ENCODE measurements at regions not wholly inside any gene's neighbourhood (a gene's known extent, or its start where the extent isn't known, plus 50 kb on each side); places are given as distances from the start of the nearest gene placed in this dataset.
"Not testable (repeated sequence)": the region's sequence is repeated elsewhere in the genome, so short reads cannot be mapped to it uniquely, and the experiment has no call there.

- DNase-seq, result no peak
Measured at GRCh38 chr10:131563411-131563810, 251.9 kb upstream of the TCERG1L start.

- DNase-seq, result no peak
Measured at GRCh38 chr10:131567279-131568162, 256.0 kb upstream of the TCERG1L start.

DNA sequence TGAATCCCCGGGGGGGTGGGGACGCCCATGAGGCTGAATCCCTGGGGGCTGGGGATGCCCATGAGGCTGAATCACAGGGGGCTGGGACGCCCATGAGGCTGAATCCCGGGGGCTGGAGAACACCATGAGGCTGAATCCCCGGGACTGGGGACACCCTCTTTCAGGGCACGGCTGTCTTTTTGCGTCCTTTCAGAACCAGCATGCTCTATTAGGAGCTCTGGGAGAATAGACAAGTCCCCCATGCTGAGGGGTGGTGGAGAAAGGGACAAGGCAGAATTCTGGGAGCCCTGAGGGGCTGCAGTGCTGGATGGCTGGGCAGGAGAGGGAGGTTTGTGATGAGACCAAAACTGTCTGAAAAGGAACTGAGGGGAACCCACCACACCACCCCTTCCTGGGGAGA is 257.3 kb upstream of the TCERG1L start:
- no peak for DNase-seq

DNA sequence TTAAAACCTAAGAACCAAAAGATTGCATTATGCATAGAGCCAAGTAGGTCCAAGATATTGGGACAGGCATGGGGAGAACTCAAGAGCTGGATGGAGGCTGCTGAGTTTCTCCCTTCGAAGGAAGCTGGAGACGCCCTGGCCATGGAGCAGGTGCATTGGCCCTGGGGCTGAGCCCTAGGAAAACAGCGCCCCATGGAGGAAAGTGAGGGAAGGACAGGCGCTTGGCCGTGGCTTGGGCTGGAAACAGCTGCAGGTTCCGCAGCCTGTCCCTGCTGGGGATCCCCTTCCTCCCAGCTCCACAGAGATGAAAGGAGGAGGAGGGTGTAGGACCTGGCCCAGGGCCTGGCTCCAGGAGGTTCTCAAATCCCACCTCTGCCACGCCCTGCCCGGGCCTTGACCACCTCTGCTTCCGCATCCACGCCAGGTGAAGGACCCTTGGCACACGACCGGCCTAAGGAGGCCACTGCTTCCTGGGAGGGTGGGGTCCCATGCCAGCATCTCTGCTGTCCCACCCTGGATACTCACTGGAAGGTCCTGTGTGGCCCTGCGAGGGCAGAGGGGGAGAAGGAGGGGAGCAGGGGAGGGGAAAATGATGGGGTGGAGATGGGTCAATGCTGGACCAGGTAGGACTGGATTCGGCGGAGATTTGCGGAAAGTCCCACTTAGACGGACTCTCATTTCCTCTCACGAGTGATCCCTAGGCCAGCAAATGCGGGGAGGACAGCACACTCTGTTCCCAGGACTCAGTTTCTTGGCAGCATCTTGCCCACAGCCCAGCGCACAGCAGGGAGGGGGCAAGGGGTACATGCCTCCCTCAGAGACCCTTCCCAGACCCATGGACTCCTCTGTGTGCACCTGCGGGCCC is 258.6 kb upstream of the TCERG1L start:
- no peak for DNase-seq

- DNase-seq, result no peak
Measured at GRCh38 chr10:131570716-131571307, 259.3 kb upstream of the TCERG1L start.

DNA sequence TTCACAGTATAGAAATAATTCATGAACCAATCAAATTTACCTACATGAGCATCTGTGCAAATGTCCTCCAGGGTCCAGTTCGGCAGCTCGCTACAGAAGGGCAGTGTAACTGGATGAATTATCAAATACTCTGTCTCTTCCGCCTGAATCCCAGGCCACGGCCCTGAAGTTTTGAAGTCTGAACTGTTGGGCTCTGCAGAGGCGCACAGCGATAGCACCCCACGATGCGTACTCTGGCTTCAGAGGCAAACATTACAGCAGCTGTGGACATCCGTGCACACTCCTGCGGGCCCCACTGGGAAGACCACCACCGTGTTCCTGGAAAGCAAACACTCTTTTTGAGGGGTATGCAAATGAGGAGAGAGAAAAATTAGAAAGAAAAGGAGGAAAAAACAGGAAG is 259.8 kb upstream of the TCERG1L start:
- no peak for DNase-seq

DNA sequence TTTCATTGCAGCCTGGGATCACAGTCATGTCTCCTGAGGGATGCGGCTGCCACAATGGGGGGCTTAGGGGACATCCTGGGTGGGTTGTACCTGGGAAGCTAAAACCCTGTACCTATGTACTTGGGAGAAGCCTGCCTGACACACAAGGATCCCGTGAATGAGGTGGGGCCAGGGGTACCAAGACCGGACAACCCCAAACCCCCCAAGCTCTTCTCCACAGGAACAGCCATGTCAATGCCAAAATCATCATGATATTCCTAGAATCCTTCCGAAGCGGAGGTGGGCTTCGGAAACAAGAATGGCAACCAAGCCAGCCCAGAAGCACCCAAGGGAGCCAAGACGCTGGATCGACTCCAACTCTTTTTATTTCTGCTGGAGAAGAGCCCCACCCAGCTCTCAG is 260.3 kb upstream of the TCERG1L start:
- DNase-seq, result no peak

DNA sequence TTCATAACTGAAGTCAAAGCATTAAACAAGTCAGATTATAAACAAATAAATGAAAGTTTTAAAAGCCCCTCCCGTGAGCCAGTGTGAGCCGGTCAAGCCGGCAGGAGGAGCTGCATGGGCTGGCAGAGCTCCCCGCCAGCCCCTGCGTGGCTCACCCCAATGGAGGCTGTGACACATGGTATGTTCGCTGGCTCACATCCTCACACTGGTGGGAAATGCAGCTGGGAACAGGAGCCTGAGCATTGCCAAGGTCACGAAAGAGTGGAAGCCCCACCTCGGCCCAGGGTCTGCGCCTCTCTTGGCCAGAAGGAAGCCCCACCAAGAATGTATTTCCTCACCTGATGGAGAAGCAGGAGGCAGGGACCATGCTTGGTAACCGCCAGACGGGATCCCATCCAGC is 261.7 kb upstream of the TCERG1L start:
- no peak for DNase-seq

DNA sequence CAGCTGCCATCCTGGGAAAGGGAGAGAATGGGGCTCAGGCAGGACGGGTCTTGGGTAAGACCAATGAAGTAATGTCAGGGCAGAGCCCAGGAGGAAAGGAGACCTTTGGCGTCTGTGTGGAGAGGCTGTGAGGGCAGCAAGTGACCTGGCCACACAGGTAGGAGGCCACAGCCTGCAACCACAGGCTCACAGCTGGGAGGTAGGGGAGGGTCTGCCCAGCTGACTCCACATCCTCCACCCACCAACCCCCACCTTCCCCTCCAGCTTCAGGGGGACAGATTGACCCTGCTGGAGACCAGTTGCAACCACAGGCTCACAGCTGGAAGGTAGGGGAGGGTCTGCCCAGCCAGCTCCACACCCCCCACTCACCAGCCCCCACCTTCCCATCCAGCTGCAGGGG is 262.2 kb upstream of the TCERG1L start:
- DNase-seq, result no peak

DNA sequence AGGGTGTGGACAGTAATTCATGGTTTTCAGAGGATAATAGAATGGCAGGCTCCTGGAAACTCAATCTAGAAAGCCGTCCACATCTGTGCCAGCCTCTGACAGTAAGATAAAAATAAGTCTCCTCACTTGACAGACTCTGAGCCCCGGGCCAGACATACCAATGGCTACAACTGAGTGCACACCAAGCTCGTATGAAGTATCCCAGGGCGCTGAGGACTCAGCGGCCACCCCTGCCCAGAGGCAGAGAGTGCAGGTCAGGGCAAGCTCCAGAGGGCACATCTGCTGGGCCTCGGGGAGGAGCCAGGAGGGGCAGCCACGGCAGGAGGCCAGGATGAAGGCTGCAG is 262.8 kb upstream of the TCERG1L start:
- no peak for DNase-seq

GRCh38 chr10:131574707-131575430 is 263.3 kb upstream of the TCERG1L start:
- no peak for DNase-seq

DNA sequence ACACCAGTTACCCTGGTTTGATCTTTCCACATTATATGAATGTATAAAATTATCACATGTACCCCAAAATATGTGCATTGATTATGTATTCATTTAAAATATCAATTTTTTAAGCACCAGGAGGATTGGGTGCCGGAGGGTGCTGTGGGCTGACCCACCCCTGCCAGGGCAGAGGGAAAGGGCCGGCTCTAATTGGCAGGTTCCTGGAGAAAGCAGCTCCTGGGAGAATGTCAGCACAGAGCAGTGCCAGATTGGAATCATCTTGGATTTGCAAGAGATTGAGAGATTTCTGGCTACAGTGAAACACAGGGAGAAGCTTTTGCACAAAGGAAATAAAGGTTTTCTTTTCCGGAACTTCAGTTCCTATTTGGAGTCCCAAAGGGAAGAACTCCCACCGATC is 264.4 kb upstream of the TCERG1L start:
- DNase-seq, result no peak

DNA sequence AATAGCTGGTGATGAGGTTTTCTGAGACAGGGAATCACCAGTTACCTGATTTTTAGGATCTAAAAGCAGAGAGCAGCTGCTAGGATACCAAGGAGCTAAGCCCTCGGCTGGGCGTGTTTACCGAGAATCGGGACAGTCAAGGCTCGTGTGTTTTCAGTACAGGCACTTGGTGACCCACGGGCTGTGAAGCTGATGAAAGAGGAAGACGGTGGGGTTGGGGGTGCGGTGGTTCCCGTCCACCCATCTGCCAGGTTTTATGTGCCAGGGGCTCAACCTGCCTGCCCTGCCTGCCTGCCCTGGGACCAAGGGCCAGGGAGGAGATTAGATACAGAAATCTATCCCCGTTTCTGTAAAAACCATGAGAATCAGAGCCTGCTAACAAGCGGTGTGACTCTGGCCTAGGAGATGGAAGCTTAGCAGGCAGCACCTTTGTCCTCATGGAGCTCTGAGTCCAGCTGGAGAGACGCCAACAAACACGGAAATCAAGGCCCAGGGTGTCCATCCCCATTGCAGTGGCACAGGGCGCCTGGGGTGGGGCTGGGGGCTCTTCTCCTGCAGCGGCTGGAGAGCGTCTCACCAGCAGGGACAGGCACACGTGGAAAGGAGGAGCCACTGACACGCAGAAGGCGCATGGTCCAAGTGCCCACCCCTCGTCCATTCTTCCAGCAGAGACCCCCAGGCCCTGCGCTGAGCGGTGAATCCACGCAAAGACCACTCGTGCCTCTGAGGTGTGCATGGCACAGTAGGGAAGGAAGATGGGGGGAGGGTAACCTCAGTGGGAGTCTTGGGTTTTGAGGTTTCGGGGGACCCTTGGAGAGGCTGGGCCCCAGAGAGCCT is 265.0 kb upstream of the TCERG1L start:
- DNase-seq, result no peak

DNA sequence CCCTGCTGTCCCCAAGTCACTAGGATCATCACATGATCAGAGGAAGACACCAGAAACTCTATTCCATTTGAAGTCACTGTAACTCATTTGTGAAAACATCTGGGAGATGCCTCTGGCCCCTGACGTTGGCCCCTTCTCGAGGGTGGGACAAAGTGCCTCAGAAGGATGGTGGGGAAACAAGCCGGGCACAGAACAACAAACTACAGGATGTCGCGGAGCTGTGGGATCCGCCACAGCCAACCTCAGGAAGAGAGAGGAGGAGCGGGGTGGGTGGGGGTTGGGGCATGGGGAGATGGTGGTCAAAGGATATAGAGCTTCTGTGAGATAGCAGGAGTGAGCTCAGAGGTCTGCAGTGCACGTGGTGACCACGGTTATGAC is 265.6 kb upstream of the TCERG1L start:
- no peak for DNase-seq

- DNase-seq, result no peak
Measured at GRCh38 chr10:131577786-131578471, 266.4 kb upstream of the TCERG1L start.

GRCh38 chr10:131578472-131578970 is 267.0 kb upstream of the TCERG1L start:
- DNase-seq, result no peak

- DNase-seq, result no peak
Measured at GRCh38 chr10:131579251-131580071, 267.9 kb upstream of the TCERG1L start.

GRCh38 chr10:131580076-131580652 is 268.6 kb upstream of the TCERG1L start:
- DNase-seq, result no peak

DNA sequence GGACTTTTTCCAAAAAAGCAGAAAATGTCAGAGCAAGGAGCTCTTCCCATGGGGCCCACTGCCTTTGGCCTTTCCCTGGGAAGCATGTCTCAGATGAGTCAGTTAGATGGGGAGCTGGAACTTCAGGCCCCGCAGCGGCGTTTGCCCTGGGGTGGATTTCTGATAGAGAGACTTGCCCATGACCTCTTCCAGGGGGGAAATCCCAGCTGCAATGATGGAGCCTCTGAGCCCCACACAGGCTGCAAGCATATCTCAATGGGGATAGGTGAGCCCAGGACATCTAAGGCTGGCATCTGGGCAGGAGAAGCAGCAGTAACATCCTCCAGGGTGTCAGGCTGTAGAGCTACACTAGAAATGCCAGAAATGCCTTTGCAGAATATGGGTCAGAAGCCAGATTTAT is 269.2 kb upstream of the TCERG1L start:
- DNase-seq, result no peak

DNA sequence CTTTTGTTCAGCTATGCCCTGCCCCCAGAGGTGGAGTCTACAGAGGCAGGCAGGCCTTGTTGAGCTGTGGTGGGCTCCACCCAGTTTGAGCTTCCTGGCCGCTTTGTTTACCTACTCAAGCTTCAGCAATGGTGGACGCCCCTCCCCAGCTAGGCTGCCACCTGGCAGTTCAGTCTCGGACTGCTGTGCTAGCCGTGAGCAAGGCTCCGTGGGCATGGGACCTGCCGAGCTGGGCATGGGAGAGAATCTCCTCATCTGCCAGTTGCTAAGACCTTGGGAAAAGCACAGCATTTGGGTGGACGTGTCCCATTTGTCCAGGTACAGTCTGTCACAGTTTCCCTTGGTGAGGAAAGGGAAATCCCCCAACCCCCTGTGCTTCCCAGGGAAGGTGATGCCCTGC is 270.0 kb upstream of the TCERG1L start:
- DNase-seq, result not testable (repeated sequence)
